Stimulated activated CD4-positive, alpha-beta T cell treated with anti-CD3 and anti-CD28 coated beads, Interleukin-4, amount 100 ng/mL, for 4 hours (primary cell): ENCODE measurements at regions not wholly inside any gene's neighbourhood (a gene's known extent, or its start where the extent isn't known, plus 50 kb on each side); places are given as distances from the start of the nearest gene placed in this dataset.

Experiments used
- DNase-seq, 2 experiments: peaks; one replicate each; pipeline ENCODE4 v3.0.0-alpha.2; 2020

DNA sequence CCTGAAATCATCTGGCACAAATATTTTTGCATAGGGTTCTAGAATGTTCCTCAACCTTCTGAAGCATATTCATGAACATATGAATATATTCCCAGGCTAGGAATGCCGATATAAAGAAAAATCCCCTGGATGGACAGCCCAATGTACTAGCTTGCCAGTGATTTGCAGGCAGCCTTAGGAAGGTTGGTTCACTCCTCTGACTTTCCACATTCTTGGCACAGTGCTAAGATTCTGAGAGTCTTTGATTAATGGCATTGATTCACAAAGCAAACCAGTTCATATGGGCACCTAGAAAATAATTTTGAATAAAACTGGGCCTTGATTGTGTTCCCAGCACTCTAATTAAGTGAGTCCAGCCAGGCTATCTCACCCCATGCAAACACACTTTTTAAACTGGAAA, 56.9 kb upstream of the ENPP4 start:
- DNase-seq = no peak

DNA sequence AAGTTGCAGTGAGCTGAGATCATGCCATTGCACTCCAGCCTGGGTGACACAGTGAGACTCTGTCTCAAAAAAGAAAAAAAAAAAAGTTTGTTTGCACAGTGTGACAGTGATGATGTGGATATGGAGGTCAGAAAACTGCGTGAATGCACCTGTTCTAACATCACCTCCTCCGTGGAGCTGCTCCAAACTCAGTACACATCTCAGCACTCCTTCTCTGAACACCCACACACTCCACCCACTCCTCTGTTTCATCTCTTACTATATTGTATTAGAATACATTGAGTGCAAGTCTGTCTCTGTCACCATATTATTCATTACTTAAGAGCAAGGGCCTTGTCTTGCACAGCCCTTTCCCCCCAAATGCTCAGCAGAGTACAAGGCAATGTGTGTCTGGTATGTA, 51.5 kb upstream of the ENPP4 start:
- peak in 1 of 2 experiments; percentile 60 for DNase-seq

DNA sequence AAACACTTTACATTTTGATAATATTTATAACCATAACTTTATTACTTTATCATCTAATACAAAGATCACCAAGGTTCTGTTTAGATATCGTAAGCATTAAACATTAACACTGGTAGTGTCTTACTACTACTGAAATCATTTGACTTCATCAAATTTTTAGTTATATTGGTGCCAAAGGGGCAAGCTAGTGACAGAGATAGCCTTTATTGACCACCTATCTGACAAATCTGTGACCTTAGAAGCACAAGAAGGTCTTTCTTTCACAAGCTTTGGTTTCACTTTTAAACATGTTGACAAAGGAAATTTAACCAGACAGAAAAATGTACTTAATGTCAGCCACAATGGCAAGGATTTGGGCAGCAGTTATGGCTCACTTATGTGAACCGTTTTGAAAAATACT, 50.7 kb upstream of the ENPP4 start:
- no peak for DNase-seq
